ENCODE measurements at regions not wholly inside any gene's neighbourhood (a gene's known extent, or its start where the extent isn't known, plus 50 kb on each side); places are given as distances from the start of the nearest gene placed in this dataset.

- no peak for TF ChIP-seq CTCF (conservative IDR thresholded peaks at IDR 0.05)
- TF ChIP-seq EZH2 (IDR thresholded peaks at IDR 0.05; ENCODE audit: low read depth): no peak
Observed at GRCh38 chr6:139666284-139666683, 291.8 kb upstream of the CITED2 start.

Data from PC-9 (cell line).